AG09309 (cell line): ENCODE measurements at regions not wholly inside any gene's neighbourhood (a gene's known extent, or its start where the extent isn't known, plus 50 kb on each side); places are given as distances from the start of the nearest gene placed in this dataset.

ENCODE experiments used
- DNase-seq: peaks from one replicate; pipeline ENCODE4 v3.0.0-alpha.2; 2010; ENCODE audit warnings: low read depth
- H3K4me3 ChIP-seq: 2 replicates; pipeline ENCODE4 v1.5.1; 2011; ENCODE audit warnings: mild to moderate bottlenecking, low read depth, low read length, moderate library complexity; ENCODE audit not compliant: control insufficient read depth
- TF ChIP-seq, protein P1 (sequence below): IDR thresholded peaks from 2 replicates; pipeline ENCODE4 v1.5.1; 2011; ENCODE audit warnings: mild to moderate bottlenecking, low read depth, low read length, inconsistent platforms; ENCODE audit not compliant: insufficient read depth, control insufficient read depth; ENCODE audit errors: missing control alignments

DNA sequence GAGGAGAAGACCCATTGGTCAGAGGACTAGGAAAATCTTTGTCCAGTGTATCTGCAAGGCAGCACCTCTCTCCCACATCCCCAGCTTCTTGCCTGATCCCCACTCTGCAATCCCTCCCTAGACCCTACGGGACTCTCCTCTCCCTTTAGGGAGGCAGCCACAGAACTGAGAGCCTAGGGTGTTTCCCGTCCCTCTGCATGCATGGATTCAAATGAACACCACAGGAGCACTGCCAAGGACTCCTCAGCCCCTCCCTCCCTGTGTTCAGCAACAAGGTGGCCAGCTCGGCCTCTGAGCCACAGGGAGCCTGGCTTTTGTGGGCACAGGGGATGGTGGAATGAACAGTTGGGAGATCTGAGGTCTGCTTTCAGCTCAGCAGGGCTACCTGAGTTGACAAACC lies 117.1 kb downstream of the TXNL1 start:
- TF ChIP-seq, protein P1, sequence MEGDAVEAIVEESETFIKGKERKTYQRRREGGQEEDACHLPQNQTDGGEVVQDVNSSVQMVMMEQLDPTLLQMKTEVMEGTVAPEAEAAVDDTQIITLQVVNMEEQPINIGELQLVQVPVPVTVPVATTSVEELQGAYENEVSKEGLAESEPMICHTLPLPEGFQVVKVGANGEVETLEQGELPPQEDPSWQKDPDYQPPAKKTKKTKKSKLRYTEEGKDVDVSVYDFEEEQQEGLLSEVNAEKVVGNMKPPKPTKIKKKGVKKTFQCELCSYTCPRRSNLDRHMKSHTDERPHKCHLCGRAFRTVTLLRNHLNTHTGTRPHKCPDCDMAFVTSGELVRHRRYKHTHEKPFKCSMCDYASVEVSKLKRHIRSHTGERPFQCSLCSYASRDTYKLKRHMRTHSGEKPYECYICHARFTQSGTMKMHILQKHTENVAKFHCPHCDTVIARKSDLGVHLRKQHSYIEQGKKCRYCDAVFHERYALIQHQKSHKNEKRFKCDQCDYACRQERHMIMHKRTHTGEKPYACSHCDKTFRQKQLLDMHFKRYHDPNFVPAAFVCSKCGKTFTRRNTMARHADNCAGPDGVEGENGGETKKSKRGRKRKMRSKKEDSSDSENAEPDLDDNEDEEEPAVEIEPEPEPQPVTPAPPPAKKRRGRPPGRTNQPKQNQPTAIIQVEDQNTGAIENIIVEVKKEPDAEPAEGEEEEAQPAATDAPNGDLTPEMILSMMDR: no peak
- no peak for DNase-seq
- no peak overlapping the region for H3K4me3 ChIP-seq

DNA sequence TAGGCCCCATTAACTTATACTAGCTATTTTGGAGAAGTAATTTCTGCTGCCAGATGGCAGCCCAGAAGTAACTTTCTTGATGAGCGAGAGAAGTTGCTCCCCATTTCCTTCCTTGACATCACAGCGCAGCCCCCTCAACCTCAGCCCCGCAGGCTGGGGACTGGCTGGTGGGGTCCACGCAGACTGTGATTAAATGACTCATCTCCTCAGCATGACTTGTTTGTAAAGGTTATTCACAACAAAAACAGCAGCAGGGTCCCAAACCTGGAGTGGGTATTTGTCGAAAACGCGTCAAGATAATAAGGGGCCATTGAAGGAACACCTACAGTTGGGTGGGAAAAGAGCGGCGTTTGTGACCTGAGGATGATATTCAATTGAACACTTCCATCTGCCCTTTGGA lies 120.6 kb downstream of the TXNL1 start:
- DNase-seq: no peak
- no peak overlapping the region for H3K4me3 ChIP-seq
- TF ChIP-seq, protein P1: no peak

DNA sequence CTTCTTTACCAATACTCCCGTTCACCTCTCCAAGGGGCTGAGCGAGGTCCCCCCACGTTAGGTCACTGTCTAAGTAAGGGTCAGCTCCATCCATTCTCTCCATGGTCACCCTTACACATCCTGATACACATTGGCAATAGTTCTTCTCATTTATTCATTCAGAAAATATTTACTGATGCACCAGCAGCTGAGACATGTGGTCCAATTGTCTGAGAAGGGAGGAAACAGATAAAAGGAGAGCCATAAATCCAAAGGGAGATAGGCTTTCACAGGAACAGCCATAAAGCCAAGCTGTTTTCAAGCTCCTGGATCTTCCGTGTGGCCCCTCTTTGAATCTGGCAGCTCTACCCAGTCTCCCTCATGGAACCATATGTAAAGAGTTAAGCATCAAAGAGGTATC lies 121.2 kb downstream of the TXNL1 start:
- no peak overlapping the region for H3K4me3 ChIP-seq
- TF ChIP-seq, protein P1: no peak
- DNase-seq: no peak

DNA sequence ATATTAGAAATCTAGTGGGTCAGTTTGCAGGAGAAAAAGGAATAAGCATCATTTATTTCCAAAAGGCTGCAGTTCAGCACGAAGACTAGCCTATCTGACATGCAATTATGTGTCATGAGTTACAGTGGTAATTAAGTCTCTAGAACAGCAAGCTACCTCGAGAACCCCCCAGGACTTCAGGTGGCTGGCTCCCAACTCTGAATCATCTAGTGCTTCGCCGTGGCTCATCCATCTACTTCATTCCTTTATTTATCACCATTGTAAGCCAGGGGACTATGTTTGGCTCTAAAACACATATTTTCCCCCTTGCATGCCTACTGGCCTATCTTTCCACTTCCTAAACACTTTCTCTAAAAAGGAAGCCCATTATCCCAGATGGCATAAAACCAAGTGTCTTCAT lies 121.6 kb downstream of the TXNL1 start:
- no peak for DNase-seq

DNA sequence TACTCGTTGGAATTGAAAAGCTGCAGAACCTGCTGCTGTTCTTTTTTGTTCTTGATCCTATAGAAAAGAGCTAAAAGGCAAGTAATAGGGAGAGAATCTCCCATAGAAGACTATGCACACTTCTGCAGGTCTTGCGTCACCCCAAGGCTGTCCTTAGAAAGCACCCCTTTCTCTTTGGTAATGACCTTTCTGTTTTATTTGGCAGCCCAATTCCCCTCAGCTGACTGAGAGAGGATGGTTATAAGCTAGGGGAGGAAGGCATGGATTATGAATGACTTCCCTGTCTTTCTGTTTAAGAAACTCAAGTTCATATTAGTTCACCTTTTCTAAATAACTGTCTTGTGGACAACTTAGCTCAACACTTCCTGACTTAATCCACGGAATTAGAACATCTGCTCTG lies 122.9 kb downstream of the TXNL1 start:
- TF ChIP-seq, protein P1: no peak
- H3K4me3 ChIP-seq: no peak overlapping the region
- DNase-seq: no peak

More for the DNA sequence above, 121.6 kb downstream of the TXNL1 start:
- H3K4me3 ChIP-seq: no peak overlapping the region
- TF ChIP-seq, protein P1: no peak

DNA sequence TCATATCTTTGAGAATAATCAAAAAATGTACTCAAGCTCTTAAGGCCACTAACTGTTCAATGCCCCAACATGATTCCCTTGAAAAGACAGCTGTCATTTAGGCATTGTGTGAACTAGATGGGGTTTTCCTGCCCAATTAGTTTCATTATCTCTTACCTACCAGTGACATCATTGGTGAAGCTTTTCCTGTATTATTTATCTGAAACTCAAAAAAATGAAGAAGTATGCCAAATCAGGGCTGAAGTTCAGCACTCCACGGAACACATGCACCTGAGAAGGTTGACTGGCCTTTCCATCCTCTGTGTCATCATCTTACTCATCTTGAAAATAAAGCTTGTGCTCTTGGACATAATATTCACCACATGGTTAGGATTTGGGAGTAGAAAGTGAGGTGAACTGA lies 126.4 kb downstream of the TXNL1 start:
- TF ChIP-seq, protein P1: no peak
- DNase-seq: no peak
- no peak overlapping the region for H3K4me3 ChIP-seq

DNA sequence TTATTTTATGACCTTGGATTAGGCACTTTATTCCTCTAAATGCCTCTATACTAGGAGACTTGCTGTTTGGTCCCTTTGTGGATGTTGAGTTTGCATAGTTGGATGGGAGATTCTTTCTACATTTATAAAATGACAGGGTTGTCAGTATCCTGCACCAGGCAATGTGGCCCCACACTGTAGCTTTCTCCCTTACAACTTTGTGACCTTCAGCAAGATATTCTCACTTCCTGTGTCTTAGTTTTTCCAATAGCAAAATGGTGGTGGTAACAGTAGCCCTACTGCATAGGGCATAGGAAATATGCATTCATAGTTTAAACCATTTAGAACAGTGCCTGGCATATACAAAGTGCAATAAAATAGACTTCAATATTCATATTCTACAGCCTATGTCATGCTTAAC lies 128.3 kb downstream of the TXNL1 start:
- TF ChIP-seq, protein P1: no peak
- DNase-seq: no peak
- no peak overlapping the region for H3K4me3 ChIP-seq
